Naive thymus-derived CD8-positive, alpha-beta T cell (primary cell): ENCODE measurements at regions not wholly inside any gene's neighbourhood (a gene's known extent, or its start where the extent isn't known, plus 50 kb on each side); places are given as distances from the start of the nearest gene placed in this dataset.

Experiments
- ATAC-seq, 2 donors: fragments of 150-1000 bp; cut with Tn5 transposase in 1 of 2; sonication (Bioruptor Pico), chemical (Tn5 transposase) in 1 of 2; 1 replicate in 1 of 2; 2 replicates in 1 of 2; pipeline ENCODE4 v1.10.0; 2021; ENCODE audit warnings: mild to moderate bottlenecking in 2 of 2, moderate library complexity in 2 of 2
- POLR2A ChIA-PET: fragments of 350-600 bp; sonication (Branson Sonifier 250); formaldehyde crosslinking; loops from one replicate; lab custom pipeline; 2021; ENCODE audit warnings: antibody characterized with exemption; lab: Charles Lee
- DNase-seq, 10 donors: peaks; one replicate each; pipeline versions ENCODE4 v3.0.0 to v3.0.0-alpha.2; 2020 to 2022
- H3K27ac Mint-ChIP-seq, 10 donors: one replicate each; pipeline ENCODE4 v1.8.0; 2020 to 2022; ENCODE audit warnings: mild to moderate bottlenecking in 10 of 10, mixed read lengths in 10 of 10, moderate library complexity in 4 of 10, inconsistent platforms in 1 of 10
- H3K27me3 Mint-ChIP-seq, 5 donors: one replicate each; pipeline ENCODE4 v1.8.0; 2021 to 2022; ENCODE audit warnings: mixed read lengths in 5 of 5
- H3K36me3 Mint-ChIP-seq, 3 donors: one replicate each; pipeline ENCODE4 v1.8.0; 2020 to 2022; ENCODE audit warnings: mixed read lengths in 3 of 3, mild to moderate bottlenecking in 2 of 3, inconsistent platforms in 1 of 3
- H3K4me1 Mint-ChIP-seq, 4 donors: one replicate each; pipeline ENCODE4 v1.8.0; 2021 to 2022; ENCODE audit warnings: mixed read lengths in 4 of 4
- H3K4me3 Mint-ChIP-seq, 10 donors: one replicate each; pipeline ENCODE4 v1.8.0; 2020 to 2022; ENCODE audit warnings: mild to moderate bottlenecking in 10 of 10, mixed read lengths in 10 of 10, moderate library complexity in 6 of 10, inconsistent platforms in 1 of 10
- H3K9me3 Mint-ChIP-seq, 9 donors: one replicate each; pipeline ENCODE4 v1.8.0; 2020 to 2022; ENCODE audit warnings: mixed read lengths in 9 of 9, mild to moderate bottlenecking in 3 of 9, inconsistent platforms in 1 of 9, moderate library complexity in 1 of 9

DNA sequence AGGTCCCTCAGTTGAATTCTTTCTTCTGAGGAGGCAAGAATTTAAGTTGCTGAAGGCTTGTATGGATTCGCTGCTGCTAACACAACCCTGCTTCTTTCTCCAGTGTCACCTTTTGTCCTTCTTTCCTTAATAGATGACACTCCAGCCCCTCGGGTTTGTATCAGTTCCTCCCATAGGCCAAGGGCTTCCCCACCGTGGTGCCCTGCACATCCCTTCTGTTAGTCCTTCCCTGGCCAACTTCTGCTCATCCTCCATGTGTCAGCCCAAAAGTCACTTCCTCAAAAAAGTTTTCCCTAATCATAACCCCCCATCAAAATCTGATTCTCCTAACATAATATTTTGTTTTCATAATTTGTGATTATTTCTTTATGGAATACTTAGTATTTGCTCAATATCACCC, 190.4 kb downstream of the RHOU start:
- Mint-ChIP-seq H3K4me1 (peaks cover 0 to 8% (median 3%) of the 10 kb centered on the region in 4 donors), H3K4me3 (no peak overlapping the region)
- POLR2A ChIA-PET = no interaction called here

DNA sequence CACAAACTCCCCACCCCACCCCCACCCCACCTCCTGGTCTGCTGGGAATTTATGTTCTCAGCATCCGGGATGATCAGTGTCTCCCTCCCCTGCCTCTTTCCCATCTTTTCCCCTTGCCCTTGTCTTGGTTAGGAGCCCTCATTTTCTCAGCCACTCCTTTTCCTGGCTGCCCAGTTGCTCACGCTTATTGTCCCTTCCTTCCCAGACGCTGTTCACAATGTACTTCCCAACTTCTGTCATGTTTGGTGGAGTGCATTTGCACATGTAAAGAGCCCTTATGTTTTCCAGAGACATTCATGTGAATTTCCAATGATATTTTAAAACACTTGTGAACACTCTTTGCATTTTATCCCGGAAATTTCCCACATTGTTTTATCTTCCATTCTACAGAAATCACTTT, 192.1 kb downstream of the RHOU start:
- H3K9me3 Mint-ChIP-seq = peaks cover 0 to 22% (median 9%) of the 10 kb centered on the region in 9 donors
- POLR2A ChIA-PET = no interaction called here
- H3K4me1 Mint-ChIP-seq = peaks cover 0 to 2% (median 0%) of the 10 kb centered on the region in 4 donors
- H3K36me3 Mint-ChIP-seq = peaks cover 0 to 17% (median 0%) of the 10 kb centered on the region in 3 donors
- H3K27ac Mint-ChIP-seq = peak overlapping the region in 1 of 10 donors; percentile 66
- no peak overlapping the region for H3K4me3 Mint-ChIP-seq
- no peaks in the 10 kb centered on the region for H3K27me3 Mint-ChIP-seq
- ATAC-seq = no peak
- no peak for DNase-seq

More for the DNA sequence above, 190.4 kb downstream of the RHOU start:
- no peak for DNase-seq
- no peaks in the 10 kb centered on the region for H3K27me3 Mint-ChIP-seq
- peaks cover 0 to 22% (median 9%) of the 10 kb centered on the region in 9 donors for H3K9me3 Mint-ChIP-seq
- peaks cover 0 to 17% (median 0%) of the 10 kb centered on the region in 3 donors for H3K36me3 Mint-ChIP-seq
- no peak for ATAC-seq
- no peak overlapping the region for H3K27ac Mint-ChIP-seq

DNA sequence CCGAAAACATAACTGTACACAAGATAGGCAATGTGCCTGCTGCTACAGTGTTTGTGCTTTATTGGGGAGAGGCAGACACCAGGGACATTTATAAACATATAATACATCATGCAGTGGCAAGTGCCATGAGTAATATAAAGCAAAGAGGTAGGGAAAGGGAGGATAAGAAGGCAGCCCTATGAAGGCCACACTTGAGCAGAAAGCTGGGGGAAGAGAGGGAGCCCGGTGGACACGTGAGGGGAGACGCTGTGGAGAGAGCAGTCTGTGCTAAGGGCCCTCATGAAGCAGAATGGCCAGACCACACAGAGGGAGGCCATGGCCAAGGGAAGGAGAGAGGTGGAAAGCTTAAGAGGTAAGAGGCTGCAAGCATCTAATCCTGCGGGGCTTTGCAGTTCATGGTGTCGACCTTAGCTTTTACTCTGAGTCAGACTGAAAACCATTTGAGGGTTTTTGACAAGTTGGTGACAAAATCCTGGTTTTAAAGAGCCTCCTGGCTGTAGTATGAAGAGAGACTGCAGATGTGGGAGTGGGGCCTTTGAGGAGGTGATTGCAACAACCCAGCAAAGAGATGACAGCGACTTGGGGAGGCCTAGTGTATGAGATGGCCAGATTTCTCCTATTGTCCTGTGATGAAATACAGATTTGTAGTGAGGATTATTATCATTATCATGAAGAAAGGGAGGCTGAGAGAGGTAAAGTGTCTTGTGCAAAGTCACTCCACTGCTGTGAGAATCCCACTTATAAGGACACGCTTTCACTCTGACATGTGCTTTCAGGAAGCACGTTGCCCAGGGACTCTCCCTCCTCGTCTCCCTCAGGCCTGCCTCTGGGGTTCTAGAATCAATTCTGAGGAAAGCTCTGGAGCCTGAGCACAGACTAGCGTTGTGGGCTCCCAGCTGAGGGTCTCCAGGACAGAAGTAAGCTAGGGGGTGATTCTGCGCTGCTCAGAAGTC, 192.9 kb downstream of the RHOU start:
- no peak overlapping the region for H3K4me3 Mint-ChIP-seq
- DNase-seq = no peak
- POLR2A ChIA-PET = no interaction called here

DNA sequence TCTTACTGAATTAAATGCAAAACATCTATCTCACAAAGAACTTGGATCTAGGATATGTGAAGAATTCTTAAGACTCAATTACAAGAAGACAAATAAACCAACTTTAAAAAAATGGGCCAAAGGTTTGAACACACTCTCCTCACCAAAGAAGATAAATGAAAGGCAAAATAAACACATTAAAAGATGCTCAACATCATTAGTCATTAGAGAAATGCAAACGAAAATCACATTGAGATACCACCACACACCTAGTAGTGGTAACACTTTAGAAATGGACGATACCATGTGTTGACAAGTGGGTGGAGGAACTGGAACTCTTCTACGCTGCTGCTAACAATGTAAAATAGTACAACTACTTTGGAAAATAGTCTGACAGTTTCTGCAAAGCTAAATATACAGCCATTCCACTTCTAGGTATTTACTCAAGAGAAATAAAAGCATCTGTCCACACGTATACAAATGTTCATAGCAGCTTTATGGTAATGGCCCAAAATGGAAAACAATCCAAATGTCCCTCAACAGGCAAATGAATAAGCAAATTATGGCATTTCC, 194.3 kb downstream of the RHOU start:
- Mint-ChIP-seq H3K27me3 (no peaks in the 10 kb centered on the region), H3K36me3 (peaks cover 0 to 17% (median 0%) of the 10 kb centered on the region in 3 donors), H3K4me3 (no peak overlapping the region), H3K4me1 (peaks cover 0 to 3% (median 2%) of the 10 kb centered on the region in 4 donors), H3K27ac (no peak overlapping the region), H3K9me3 (peaks cover 0 to 22% (median 9%) of the 10 kb centered on the region in 9 donors)
- ATAC-seq = no peak
- no peak for DNase-seq
- POLR2A ChIA-PET = no interaction called here

More for the DNA sequence above, 192.9 kb downstream of the RHOU start:
- peaks cover 0 to 2% (median 0%) of the 10 kb centered on the region in 4 donors for H3K4me1 Mint-ChIP-seq
- no peaks in the 10 kb centered on the region for H3K27me3 Mint-ChIP-seq
- peaks cover 0 to 17% (median 0%) of the 10 kb centered on the region in 3 donors for H3K36me3 Mint-ChIP-seq
- peak overlapping the region in 3 of 10 donors; percentile 34 to 66 (median 60) for H3K27ac Mint-ChIP-seq
- ATAC-seq = no peak
- H3K9me3 Mint-ChIP-seq = peaks cover 0 to 22% (median 9%) of the 10 kb centered on the region in 9 donors

DNA sequence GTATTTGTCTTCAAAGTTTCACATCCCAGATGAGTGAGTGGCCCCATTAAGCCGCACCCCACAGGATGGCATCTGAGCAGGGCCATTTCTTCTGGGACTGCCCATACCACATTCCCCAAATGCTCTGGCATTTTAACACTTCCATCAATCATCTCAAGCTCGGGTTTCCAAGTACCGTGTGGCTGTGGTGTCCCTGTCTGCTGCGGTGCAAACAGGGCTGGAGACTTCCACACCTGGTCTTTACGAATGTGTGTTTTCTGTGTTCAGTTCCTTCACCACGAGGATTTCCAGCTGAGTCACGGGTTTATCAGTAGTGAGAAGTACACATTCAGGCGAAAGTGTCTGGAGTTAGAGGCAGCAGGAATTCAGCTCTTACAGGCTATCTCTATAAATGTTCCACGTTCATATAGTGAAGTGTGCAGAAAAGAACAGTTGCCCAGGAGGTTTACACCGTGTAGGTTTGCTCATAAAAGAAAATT, 195.2 kb downstream of the RHOU start:
- peaks cover 0 to 21% (median 9%) of the 10 kb centered on the region in 9 donors for H3K9me3 Mint-ChIP-seq
- ATAC-seq (no peak), DNase-seq (no peak)
- peaks cover 0 to 17% (median 0%) of the 10 kb centered on the region in 3 donors for H3K36me3 Mint-ChIP-seq
- H3K4me1 Mint-ChIP-seq = peaks cover under 1 to 5% (median 3%) of the 10 kb centered on the region in 4 donors
- no peak overlapping the region for H3K4me3 Mint-ChIP-seq
- POLR2A ChIA-PET = no interaction called here
- no peaks in the 10 kb centered on the region for H3K27me3 Mint-ChIP-seq
- H3K27ac Mint-ChIP-seq = no peak overlapping the region

DNA sequence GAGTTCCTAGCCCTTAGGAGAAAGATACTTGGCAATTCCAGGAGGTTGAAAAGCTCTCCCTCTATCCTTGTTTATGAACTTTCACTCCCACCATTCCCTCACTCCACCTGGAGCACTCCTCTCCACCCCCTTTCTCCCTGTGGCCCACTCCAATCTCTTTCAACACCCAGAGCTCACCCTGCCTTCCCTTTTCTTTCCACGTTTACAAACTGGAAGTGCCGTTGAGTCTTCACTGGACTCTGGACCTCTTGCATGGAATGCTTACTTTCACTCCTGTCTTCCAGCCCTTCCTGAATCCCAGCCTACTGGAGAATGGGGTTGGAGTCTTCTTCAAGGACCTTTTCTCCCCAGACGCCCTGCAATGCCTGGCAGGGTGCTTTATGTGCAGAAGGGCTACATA, 198.5 kb downstream of the RHOU start:
- peak overlapping the region in 1 of 10 donors; percentile 68 for H3K27ac Mint-ChIP-seq
- ATAC-seq (no peak), DNase-seq (no peak)
- POLR2A ChIA-PET = no interaction called here
- H3K4me3 Mint-ChIP-seq = no peak overlapping the region
- peaks cover 0 to 13% (median 9%) of the 10 kb centered on the region in 9 donors for H3K9me3 Mint-ChIP-seq
- H3K36me3 Mint-ChIP-seq = peaks cover 0 to 13% (median 0%) of the 10 kb centered on the region in 3 donors
- no peaks in the 10 kb centered on the region for H3K27me3 Mint-ChIP-seq
- H3K4me1 Mint-ChIP-seq = peaks cover 27 to 37% (median 34%) of the 10 kb centered on the region in 4 donors

DNA sequence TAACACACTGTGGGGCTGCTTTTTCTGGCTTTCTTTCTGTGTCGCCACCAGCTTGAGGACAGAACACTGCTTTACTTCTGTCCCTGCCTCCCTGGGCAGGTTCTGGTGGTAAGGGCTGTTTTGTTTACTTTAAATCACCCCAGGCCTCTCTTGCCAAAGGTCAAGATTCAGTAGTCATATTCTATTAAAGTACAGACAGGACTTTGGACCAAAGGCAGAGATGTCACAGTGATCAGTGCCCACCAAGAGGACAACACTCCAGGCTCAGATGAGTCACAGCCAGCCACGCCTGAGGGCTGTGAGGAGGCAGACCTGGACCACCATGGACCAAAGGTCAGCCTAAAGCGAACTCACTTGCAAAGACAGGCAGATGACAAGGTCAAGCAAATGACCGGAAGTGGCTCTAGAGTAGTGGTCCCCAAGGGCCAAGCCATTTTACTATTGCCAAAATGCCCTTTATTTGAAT, 200.0 kb downstream of the RHOU start:
- DNase-seq (no peak), ATAC-seq (no peak)
- peaks cover 34 to 50% (median 47%) of the 10 kb centered on the region in 4 donors for H3K4me1 Mint-ChIP-seq
- H3K27ac Mint-ChIP-seq = peak overlapping the region in 1 of 10 donors; percentile 35
- H3K4me3 Mint-ChIP-seq = peak overlapping the region in 1 of 10 donors; percentile 63
- H3K36me3 Mint-ChIP-seq = no peaks in the 10 kb centered on the region
- no peaks in the 10 kb centered on the region for H3K27me3 Mint-ChIP-seq
- POLR2A ChIA-PET = no interaction called here
- peaks cover 0 to 2% (median 0%) of the 10 kb centered on the region in 9 donors for H3K9me3 Mint-ChIP-seq

DNA sequence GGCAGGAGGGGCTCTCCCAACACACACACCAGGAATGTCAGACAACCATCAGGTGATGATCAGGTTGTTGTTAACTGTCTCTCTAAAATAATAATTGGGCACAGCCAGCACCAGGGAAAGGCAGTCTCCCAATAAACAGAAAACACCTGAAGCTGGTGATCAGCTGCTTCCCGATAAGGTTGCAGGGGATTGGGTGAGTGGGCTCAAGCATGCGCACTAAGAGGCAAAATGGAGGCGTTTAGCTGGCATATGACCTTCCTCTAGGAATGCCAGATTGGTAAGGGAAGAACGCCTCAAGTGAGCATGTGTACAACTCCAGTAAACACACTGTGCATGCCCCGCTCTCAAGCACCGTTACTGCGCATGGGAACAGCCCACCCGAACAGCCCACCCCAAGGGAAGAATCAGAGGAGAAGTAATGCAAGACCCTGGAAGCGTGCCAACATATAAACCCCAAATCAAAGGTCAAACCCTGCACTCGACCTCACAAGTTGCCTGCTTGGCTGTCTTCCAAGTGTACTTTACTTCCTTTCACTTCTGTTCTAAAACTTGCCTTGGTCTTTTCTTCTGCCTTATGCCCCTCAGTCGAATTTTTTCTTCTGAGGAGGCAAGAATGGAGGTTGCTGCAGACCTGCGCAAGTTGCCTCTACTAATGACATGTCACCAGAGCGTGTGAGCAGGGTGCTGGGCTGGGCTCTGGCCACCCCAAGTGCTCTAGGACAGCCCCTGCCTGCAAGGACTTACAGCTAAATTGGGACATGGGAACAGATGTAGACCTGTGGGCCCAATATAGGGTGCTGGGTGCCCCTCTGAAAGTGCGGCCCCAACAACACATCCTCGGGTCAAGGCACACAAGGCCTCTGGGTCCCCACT, 200.8 kb downstream of the RHOU start:
- H3K9me3 Mint-ChIP-seq = no peaks in the 10 kb centered on the region
- DNase-seq = peak in 4 of 10 donors; percentile 3 to 39 (median 32)
- ATAC-seq = no peak
- H3K27ac Mint-ChIP-seq = peak overlapping the region; percentile 37 to 90 (median 66)
- POLR2A ChIA-PET = interaction anchor here (0.7 to 1.4 kb wide), 2 partner anchors 107 to 194 kb away, joined by 4 to 5 read pairs; no protein-coding TSS in a partner anchor
- no peaks in the 10 kb centered on the region for H3K36me3 Mint-ChIP-seq
- H3K4me3 Mint-ChIP-seq = peak overlapping the region; percentile 31 to 77 (median 69)
- no peaks in the 10 kb centered on the region for H3K27me3 Mint-ChIP-seq
- peaks cover 34 to 53% (median 49%) of the 10 kb centered on the region in 4 donors for H3K4me1 Mint-ChIP-seq

DNA sequence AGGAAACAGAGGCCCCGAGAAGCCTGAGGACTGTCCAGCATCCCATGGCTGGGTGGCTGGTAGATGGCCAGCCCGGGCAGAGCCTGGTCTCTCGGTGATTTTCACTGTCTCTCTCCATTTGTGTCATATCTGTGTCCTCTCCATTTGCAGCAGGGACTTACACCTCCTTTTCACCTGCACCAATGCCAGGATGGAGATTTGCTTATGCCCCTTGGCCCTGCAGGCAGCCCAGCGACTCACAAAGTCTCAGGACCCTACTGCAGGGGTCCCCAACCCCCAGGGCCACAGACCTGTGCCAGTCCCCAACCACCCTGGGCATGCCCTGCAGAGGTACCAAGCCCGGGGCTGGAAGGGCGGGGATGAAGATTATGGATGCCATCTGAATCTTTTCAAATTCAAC, 201.6 kb downstream of the RHOU start:
- Mint-ChIP-seq H3K4me3 (peak overlapping the region in 7 of 10 donors; percentile 42 to 77 (median 73)), H3K4me1 (peaks cover 35 to 56% (median 54%) of the 10 kb centered on the region in 4 donors), H3K27ac (peak overlapping the region in 6 of 10 donors; percentile 47 to 91 (median 84)), H3K27me3 (no peaks in the 10 kb centered on the region), H3K9me3 (no peaks in the 10 kb centered on the region), H3K36me3 (no peaks in the 10 kb centered on the region)
- no peak for DNase-seq
- POLR2A ChIA-PET = interaction anchor here (0.7 to 1.4 kb wide), 2 partner anchors 106 to 193 kb away, joined by 4 to 5 read pairs; no protein-coding TSS in a partner anchor
- no peak for ATAC-seq

DNA sequence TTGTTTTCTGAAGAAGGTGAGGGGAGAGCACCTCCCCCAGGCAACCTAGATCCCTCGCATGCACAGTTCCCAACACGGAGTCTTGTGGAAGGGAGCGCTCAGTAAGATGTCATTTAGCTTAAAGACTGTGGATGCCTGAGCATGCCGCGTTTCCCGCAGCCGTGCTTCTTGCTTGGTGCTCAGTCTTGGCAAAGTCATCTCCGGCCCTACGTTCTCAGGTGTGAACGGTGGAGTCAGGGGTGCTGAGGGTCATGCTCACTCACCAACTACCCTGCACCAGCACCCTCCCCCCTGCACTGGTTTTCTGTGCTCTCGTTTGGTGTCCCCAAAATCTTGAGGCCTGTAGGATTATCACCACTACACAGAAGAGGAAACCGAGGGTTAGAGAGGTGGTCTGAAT, 202.1 kb downstream of the RHOU start:
- no peak for DNase-seq
- Mint-ChIP-seq H3K36me3 (no peaks in the 10 kb centered on the region), H3K27ac (peak overlapping the region in 8 of 10 donors; percentile 88 to 95 (median 91)), H3K4me1 (peaks cover 35 to 57% (median 54%) of the 10 kb centered on the region in 4 donors), H3K4me3 (peak overlapping the region in 9 of 10 donors; percentile 1 to 82 (median 74)), H3K9me3 (no peaks in the 10 kb centered on the region), H3K27me3 (no peaks in the 10 kb centered on the region)
- POLR2A ChIA-PET = interaction anchor here (1.4 kb wide), 1 partner anchor 193 kb away, joined by 4 read pairs; no protein-coding TSS in a partner anchor
- no peak for ATAC-seq

DNA sequence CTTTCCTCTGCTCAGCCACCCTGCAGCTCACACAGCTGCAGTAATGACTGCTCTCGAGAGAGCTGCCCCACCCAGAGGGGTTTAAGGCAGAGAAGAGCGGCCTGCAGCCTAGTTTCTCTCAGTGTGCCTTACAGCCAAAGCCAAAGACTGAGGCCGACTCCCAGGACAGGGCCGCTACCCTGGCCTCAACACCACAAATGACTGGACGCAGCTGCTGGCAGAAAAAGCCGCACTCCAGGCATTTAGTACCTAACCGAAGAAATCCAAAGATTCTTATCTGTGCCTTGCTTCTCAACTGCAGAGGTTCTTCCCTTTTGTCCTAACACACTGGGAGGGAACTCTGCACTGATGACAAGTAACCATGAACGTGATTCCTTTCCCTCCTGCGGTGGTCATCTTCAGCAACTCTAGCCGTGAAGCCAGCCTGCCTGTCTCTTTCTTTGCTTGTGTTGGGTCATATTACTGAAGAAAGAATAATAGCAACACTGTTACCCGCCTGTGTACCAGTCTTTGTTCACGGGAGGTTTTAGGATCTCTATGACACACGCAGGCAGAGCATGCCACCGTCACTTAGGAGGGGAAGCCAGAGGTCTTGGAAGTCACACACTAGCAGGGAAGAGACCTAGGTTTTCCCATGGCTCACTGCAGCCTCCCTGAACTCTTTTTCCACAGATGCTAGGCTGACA, 202.7 kb downstream of the RHOU start:
- Mint-ChIP-seq H3K4me3 (peak overlapping the region; percentile 47 to 82 (median 74)), H3K9me3 (no peaks in the 10 kb centered on the region), H3K4me1 (peaks cover 35 to 57% (median 54%) of the 10 kb centered on the region in 4 donors), H3K27ac (peak overlapping the region; percentile 88 to 95 (median 91)), H3K36me3 (no peaks in the 10 kb centered on the region), H3K27me3 (no peaks in the 10 kb centered on the region)
- POLR2A ChIA-PET = interaction anchor here (1.0 to 1.4 kb wide), 2 partner anchors 92 to 192 kb away, joined by 3 to 4 read pairs; no protein-coding TSS in a partner anchor
- ATAC-seq = peak; percentile 36 to 38
- DNase-seq = peak in 1 of 10 donors; percentile 10
